Peyer's patch (tissue), 4 donors: ENCODE measurements at regions not wholly inside any gene's neighbourhood (a gene's known extent, or its start where the extent isn't known, plus 50 kb on each side); places are given as distances from the start of the nearest gene placed in this dataset.

ENCODE experiments used
- POLR2A ChIP-seq, 2 donors: fragments of 450-650 bp; IDR thresholded peaks; one replicate each; pipeline ENCODE4 v1.5.1; 2017; ENCODE audit warnings: antibody characterized with exemption in 2 of 2, mild to moderate bottlenecking in 2 of 2, moderate library complexity in 2 of 2
- TF ChIP-seq, protein P1 (sequence below), 6 experiments: fragments of 450-650 bp in 4 of 6; fragments of 200-600 bp in 2 of 6; sonication (generic) in 1 of 6; IDR thresholded peaks; one replicate each; pipeline ENCODE4 v1.5.1; 2017 to 2019; ENCODE audit warnings: antibody characterized with exemption in 6 of 6, mild to moderate bottlenecking in 3 of 6, moderate library complexity in 1 of 6

GRCh38 chr12:124191024-124191359 is 103.9 kb upstream of the RFLNA start:
- TF ChIP-seq POLR2A (IDR thresholded peaks at IDR 0.05), result no peak
- TF ChIP-seq, protein P1, sequence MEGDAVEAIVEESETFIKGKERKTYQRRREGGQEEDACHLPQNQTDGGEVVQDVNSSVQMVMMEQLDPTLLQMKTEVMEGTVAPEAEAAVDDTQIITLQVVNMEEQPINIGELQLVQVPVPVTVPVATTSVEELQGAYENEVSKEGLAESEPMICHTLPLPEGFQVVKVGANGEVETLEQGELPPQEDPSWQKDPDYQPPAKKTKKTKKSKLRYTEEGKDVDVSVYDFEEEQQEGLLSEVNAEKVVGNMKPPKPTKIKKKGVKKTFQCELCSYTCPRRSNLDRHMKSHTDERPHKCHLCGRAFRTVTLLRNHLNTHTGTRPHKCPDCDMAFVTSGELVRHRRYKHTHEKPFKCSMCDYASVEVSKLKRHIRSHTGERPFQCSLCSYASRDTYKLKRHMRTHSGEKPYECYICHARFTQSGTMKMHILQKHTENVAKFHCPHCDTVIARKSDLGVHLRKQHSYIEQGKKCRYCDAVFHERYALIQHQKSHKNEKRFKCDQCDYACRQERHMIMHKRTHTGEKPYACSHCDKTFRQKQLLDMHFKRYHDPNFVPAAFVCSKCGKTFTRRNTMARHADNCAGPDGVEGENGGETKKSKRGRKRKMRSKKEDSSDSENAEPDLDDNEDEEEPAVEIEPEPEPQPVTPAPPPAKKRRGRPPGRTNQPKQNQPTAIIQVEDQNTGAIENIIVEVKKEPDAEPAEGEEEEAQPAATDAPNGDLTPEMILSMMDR (IDR thresholded peaks at IDR 0.05), result no peak
